ENCODE measurements at regions not wholly inside any gene's neighbourhood (a gene's known extent, or its start where the extent isn't known, plus 50 kb on each side); places are given as distances from the start of the nearest gene placed in this dataset.

- Histone ChIP-seq H3K4me1 (no peaks in the 10 kb centered on the region), H3K27ac (no peak overlapping the region), H3K9me3 (peaks cover 0 to 25% (median 0%) of the 10 kb centered on the region in 11 donors), H3K4me3 (no peak overlapping the region), H3K27me3 (no peaks in the 10 kb centered on the region), H3K36me3 (no peaks in the 10 kb centered on the region)
- TF ChIP-seq, protein P1, sequence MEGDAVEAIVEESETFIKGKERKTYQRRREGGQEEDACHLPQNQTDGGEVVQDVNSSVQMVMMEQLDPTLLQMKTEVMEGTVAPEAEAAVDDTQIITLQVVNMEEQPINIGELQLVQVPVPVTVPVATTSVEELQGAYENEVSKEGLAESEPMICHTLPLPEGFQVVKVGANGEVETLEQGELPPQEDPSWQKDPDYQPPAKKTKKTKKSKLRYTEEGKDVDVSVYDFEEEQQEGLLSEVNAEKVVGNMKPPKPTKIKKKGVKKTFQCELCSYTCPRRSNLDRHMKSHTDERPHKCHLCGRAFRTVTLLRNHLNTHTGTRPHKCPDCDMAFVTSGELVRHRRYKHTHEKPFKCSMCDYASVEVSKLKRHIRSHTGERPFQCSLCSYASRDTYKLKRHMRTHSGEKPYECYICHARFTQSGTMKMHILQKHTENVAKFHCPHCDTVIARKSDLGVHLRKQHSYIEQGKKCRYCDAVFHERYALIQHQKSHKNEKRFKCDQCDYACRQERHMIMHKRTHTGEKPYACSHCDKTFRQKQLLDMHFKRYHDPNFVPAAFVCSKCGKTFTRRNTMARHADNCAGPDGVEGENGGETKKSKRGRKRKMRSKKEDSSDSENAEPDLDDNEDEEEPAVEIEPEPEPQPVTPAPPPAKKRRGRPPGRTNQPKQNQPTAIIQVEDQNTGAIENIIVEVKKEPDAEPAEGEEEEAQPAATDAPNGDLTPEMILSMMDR (IDR thresholded peaks at IDR 0.05): no peak
- ATAC-seq (no peak), DNase-seq (no peak)
- intact Hi-C loops (cut with DNase I): no loop called here
These were observed 81.7 kb upstream of the CHRDL1 start for GRCh38 chrX:110877326-110877725.

GRCh38 chrX:110871839-110872238, 76.2 kb upstream of the CHRDL1 start:
- WGBS, 2 donors: 70 to 76% methylated on average over 3 of the region's 3 CpGs
- Histone ChIP-seq H3K36me3 (no peaks in the 10 kb centered on the region), H3K4me3 (no peak overlapping the region), H3K9me3 (no peaks in the 10 kb centered on the region), H3K27ac (no peak overlapping the region), H3K27me3 (peaks cover 0 to 19% (median 0%) of the 10 kb centered on the region in 7 donors), H3K4me1 (no peaks in the 10 kb centered on the region)
- DNase-seq (no peak), ATAC-seq (no peak)
- intact Hi-C loops (cut with DNase I): no loop called here
- TF ChIP-seq, protein P1 (IDR thresholded peaks at IDR 0.05): no peak

DNA sequence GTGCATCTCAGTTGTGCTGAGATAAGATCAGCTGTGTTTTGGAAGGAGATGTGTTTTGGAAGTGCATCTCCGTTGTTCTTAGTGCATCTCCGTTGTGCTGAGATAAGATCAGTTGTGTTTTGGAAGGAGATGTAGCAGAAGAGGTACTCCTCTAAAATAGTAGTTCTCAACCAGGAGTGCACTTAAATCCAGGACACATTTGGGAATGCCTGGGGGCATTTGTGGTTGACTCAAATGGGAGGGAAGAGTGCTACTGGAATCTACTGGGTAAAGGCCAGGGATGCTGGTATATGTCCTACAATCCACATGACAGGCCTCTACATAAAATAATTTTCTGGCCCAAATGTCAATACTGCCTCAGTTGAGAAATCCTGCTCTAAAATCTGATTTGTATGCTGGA, 70.8 kb upstream of the CHRDL1 start:
- Histone ChIP-seq H3K36me3 (no peaks in the 10 kb centered on the region), H3K4me3 (no peak overlapping the region), H3K9me3 (no peaks in the 10 kb centered on the region), H3K27me3 (peaks cover 0 to 35% (median 0%) of the 10 kb centered on the region in 7 donors), H3K4me1 (no peaks in the 10 kb centered on the region), H3K27ac (no peak overlapping the region)
- intact Hi-C loops (cut with DNase I): no loop called here
- TF ChIP-seq, protein P1 (IDR thresholded peaks at IDR 0.05): no peak
- DNase-seq (no peak), ATAC-seq (no peak)
- 44 to 59% methylated on average over 2 of the region's 2 CpGs for WGBS, 2 donors

- no peaks in the 10 kb centered on the region for H3K36me3 ChIP-seq
- intact Hi-C loops (cut with DNase I): no loop called here
- TF ChIP-seq, protein P1 (IDR thresholded peaks at IDR 0.05): no peak
- no peak for ATAC-seq
- H3K27me3 ChIP-seq: peaks cover 0 to 53% (median 0%) of the 10 kb centered on the region in 7 donors
- 53 to 57% methylated on average over 1 of the region's 1 CpG for WGBS, 2 donors
- H3K4me1 ChIP-seq: no peaks in the 10 kb centered on the region
- no peak overlapping the region for H3K27ac ChIP-seq
- no peak overlapping the region for H3K4me3 ChIP-seq
- H3K9me3 ChIP-seq: no peaks in the 10 kb centered on the region
- DNase-seq: no peak
These were observed 68.3 kb upstream of the CHRDL1 start for GRCh38 chrX:110863883-110864282.
